Fibroblast of peridontal ligament (primary cell): ENCODE measurements at regions not wholly inside any gene's neighbourhood (a gene's known extent, or its start where the extent isn't known, plus 50 kb on each side); places are given as distances from the start of the nearest gene placed in this dataset.
"Not testable (repeated sequence)": the region's sequence is repeated elsewhere in the genome, so short reads cannot be mapped to it uniquely, and the experiment has no call there.

Experiments used
- DNase-seq: peaks from one replicate; pipeline ENCODE4 v3.0.0-alpha.2; 2010; ENCODE audit errors: extremely low read depth

- no peak for DNase-seq
Measured at GRCh38 chr3:159045279-159045885, 243.5 kb downstream of the MFSD1 start.

GRCh38 chr3:159047361-159047760, 245.5 kb downstream of the MFSD1 start:
- DNase-seq = no peak

DNA sequence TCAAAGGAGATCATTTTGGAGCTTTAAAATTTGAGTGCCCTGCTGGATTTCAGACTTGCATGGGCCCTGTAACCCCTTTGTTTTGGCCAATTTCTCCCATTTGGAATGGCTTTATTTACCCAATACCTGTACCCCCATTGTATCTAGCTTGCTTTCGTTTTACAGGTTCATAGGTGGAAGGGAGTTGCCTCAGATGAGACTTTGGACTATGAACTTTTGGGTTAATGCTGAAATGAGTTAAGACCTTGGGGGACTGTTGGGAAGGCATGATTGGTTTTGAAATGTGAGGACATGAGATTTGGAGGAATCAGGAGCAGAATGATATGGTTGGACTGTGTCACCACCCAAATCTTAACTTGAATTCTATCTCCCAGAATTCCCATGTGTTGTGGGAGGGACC, 250.6 kb downstream of the MFSD1 start:
- DNase-seq = not testable (repeated sequence)

DNA sequence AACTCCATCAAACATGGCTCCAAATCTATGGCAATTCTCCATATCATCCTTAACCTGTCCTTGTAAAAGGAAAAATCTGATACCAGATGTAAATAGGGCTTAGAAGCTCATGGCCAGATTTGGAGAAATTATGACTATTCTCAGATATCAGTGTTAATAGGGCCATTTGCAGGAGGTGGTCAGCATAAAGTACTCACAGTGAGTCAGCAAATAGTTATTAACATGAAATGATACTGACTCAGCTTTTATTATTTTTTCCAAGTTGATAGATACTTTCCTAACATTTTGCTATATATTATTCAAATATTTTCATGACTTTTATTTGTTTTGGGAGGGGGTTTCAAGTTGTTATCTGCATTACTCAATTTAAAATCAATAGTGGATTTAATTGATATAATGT, 255.8 kb downstream of the MFSD1 start:
- DNase-seq = no peak

GRCh38 chr3:159058859-159059258, 257.0 kb downstream of the MFSD1 start:
- DNase-seq = no peak

DNA sequence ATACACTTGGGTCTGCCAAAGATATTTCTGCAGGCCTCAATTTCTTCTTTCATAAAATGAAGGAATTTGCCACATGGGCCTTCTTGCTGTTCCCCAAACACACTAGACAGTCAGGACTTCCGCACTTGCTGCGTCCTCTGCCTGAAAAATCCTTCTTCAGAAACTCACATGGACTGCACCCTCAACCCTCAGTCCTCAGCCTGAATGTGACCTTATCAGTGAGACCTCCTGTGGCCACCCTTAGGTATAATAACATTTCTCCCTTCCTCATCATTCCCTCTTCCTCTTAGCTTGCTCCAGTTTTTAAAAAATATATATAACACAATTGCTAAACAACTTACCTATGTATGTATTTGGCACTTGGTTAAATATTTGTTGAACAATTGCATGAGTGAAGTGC, 257.5 kb downstream of the MFSD1 start:
- no peak for DNase-seq

- no peak for DNase-seq
Measured at GRCh38 chr3:159062734-159063410, 261.0 kb downstream of the MFSD1 start.

- DNase-seq = no peak
Measured at GRCh38 chr3:159069091-159069490, 267.2 kb downstream of the MFSD1 start, which contains the start of gene IQCJ. Gene IQCJ (plus strand): TSS chr3:159069319.

DNA sequence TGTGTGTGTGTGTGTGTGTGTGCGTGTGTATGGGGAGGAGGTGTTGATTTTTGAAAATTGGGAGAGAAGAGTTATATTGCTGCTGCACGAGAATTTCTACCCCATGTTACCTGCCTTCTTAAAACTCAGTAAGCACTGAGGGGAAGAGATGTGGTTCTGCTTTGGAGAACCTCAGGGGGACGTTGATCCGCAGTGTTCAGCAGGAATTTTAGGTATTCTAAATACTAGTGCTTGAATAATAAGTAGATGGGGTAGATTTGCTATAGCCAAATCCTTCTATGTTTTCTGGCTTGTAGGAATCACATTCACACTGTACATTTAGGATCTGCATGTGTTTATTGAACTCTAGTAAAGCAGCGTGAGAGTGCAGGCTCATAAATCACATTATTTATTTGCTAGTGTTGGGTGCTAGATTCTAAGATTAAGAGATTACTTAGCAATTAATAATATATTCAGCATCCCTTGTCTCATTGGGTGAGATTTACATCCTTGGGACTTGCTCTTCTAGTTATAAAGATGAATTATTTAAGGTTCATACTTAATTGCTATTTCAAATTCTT, 268.1 kb downstream of the MFSD1 start:
- DNase-seq = no peak

- DNase-seq = no peak
Measured at GRCh38 chr3:159074756-159075701, 273.2 kb downstream of the MFSD1 start.

DNA sequence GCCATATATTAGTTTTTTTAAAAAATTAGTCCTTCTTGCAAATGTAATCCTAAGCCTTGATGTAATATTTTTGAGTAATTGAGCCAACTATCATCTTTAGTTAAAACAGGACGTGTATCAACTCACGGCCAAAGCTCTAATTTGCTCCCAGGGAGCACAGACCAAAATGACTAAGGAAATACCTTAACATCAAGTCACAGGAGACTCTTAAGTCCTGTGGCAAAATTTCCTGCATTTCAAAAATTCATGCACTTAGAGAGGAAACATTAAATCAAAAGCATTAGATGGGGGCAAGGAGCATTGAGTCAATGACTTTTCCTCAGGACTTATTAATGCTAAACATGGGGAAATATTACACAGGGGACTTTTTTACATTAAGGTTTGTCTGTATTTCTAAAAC, 276.0 kb downstream of the MFSD1 start:
- peak; percentile 59 for DNase-seq

GRCh38 chr3:159080256-159080655, 278.4 kb downstream of the MFSD1 start:
- no peak for DNase-seq

DNA sequence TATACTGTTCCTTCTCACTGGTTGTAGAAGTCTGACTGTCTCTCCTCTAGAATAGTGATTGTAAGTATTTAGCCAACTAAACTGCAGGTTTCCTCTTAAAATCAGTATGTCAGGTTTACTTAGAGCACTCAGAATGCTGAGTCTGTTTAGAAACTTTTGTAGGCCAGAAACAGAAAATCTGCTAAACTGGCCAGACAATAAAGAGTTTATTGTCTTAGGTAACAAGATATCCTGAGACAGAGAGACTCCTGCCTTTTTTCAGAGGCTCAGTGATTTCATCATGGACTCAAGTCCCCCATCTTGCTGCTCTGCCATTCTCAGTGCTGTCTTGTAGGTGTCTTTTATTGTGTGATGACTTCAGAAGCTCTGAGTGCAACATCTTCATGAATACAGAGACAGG, 279.0 kb downstream of the MFSD1 start:
- DNase-seq = no peak

DNA sequence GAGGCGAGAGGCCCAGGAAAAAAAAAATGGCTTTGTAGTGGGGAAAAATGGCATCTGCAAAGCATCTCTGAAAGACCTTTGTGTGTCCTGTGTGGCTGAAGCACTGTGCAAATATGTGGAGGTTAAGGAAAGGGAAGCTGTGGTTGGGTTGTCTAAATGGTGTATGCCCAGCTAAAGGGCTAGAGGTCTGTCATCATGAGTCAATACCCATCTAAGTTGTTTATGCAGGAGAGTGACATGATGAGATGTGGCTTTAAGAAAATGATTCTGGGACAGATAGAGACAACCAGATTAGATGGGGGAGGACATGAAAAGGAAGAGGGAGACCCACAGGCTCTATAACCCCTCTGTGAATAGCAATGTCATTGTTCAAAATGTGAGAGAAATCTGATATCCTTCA, 280.7 kb downstream of the MFSD1 start:
- DNase-seq = peak; percentile 29

- DNase-seq = no peak
Measured at GRCh38 chr3:159091936-159092335, 290.1 kb downstream of the MFSD1 start.

DNA sequence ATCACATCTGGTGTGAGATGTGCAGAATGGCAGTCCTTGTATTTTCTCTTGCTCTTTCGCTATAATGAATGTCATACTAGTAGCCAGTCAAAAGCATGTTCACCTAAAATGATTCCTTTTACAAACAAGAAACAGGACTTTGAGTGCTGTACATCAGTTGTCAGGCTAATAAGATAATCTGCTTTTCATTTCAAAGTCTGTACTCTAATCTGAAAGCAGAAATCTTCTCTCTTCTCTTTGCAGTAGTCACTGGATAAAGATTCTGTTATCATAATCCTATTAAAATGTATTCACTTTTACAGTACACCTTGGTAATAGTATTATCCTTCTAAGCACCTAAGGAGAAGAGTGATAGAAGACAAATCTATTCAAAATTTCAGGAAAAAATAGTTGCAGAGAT, 300.1 kb downstream of the MFSD1 start:
- DNase-seq = no peak

DNA sequence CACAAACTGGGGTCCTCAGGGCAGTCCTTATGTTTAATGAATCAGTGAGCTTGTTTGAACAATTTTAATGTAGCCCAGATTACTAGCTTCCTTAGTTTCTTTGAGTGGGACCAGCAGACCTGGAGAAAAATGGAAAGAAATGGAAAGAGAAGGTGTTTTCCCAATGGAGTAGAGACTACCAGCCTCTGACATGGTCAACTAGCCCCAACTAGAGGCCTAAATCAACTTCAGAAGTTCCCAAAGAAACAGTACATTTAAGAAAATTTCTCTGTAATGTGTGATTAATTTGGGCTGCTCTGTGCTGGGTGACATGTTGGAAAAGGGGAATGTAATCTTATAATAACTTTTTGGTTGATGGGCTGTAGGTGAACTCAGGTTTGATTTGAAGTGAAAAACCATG, 310.9 kb downstream of the MFSD1 start:
- no peak for DNase-seq

- DNase-seq = no peak
Measured at GRCh38 chr3:159113221-159113875, 311.5 kb downstream of the MFSD1 start.

DNA sequence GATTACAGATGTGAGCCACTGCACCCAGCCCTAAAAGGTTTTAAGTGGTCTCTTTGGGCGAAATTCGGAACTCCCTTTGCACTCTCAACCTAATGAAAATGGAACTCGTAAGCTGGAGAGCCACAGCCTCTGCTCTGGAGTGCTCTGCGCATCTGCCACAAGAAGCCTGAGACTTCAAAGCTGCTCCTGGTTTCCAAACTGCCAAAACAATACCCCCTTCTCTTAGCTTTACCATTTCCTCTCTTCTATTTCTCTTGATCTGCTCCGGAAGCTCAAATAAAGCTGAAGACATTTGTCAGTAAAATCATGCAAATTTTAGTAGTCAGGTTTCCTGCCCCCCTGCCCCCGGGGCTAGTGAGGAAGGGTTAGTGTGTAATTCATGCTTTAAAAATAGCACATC, 312.7 kb downstream of the MFSD1 start:
- no peak for DNase-seq

DNA sequence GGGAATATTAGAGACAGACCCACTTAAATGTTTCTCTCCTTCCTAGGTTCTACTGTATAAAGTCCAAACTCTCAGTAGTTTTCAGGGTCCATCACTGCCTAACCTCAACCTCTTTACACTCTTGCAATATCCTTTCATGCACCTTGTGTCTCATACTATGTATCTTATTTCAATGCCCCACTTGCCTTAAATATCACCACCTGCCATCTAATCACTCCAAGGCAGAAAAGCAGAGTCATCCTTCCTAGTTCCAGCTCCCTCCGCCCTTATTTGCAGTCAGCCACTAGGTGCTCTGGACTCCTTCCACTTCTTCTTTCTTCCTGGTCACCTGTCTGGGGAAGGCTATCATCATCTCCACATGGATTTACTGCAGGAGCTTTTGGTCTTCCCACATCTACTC, 322.0 kb downstream of the MFSD1 start:
- DNase-seq = no peak

- no peak for DNase-seq
Measured at GRCh38 chr3:159126261-159127020, 324.6 kb downstream of the MFSD1 start.
